Fibroblast of the aortic adventitia (primary cell): ENCODE measurements at regions not wholly inside any gene's neighbourhood (a gene's known extent, or its start where the extent isn't known, plus 50 kb on each side); places are given as distances from the start of the nearest gene placed in this dataset.

Experiments
- DNase-seq: peaks from one replicate; pipeline ENCODE4 v3.0.0-alpha.2; 2010; ENCODE audit warnings: low read depth
- H3K4me3 ChIP-seq: 2 replicates; pipeline ENCODE4 v1.5.1; 2011; ENCODE audit warnings: low read depth, mild to moderate bottlenecking, control low read depth, low read length, moderate library complexity
- TF ChIP-seq, protein P1 (sequence below): IDR thresholded peaks from 2 replicates; pipeline ENCODE4 v1.5.1; 2011; ENCODE audit warnings: mild to moderate bottlenecking, low read length, control low read depth, inconsistent platforms; ENCODE audit not compliant: insufficient read depth

DNA sequence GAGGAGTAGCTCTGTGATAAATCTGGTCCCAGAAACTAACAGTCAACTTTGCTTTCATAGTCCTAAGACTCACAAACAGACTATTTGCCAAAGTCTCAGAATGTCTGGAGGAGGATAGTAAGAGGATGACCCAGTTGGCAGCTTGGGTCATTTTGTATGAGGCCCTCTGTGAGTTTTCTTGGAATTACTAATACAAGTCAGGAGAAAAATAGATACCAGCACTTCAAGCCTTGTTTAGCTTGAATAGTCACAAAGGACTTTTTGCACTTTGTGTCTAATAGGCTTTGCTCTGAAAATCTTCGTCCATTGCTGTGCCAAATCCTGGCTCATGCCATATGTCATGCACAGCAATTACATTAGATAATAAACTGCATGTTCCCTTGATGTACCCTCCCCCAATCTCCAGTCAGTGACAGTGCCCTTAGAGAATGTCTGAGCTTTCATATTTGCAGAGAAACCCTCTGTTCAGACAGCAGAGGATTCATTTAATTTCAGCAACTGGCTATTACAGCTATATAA, 612.8 kb downstream of the CSNK1G3 start:
- TF ChIP-seq, protein P1, sequence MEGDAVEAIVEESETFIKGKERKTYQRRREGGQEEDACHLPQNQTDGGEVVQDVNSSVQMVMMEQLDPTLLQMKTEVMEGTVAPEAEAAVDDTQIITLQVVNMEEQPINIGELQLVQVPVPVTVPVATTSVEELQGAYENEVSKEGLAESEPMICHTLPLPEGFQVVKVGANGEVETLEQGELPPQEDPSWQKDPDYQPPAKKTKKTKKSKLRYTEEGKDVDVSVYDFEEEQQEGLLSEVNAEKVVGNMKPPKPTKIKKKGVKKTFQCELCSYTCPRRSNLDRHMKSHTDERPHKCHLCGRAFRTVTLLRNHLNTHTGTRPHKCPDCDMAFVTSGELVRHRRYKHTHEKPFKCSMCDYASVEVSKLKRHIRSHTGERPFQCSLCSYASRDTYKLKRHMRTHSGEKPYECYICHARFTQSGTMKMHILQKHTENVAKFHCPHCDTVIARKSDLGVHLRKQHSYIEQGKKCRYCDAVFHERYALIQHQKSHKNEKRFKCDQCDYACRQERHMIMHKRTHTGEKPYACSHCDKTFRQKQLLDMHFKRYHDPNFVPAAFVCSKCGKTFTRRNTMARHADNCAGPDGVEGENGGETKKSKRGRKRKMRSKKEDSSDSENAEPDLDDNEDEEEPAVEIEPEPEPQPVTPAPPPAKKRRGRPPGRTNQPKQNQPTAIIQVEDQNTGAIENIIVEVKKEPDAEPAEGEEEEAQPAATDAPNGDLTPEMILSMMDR, result no peak
- no peak for DNase-seq
- no peak overlapping the region for H3K4me3 ChIP-seq

DNA sequence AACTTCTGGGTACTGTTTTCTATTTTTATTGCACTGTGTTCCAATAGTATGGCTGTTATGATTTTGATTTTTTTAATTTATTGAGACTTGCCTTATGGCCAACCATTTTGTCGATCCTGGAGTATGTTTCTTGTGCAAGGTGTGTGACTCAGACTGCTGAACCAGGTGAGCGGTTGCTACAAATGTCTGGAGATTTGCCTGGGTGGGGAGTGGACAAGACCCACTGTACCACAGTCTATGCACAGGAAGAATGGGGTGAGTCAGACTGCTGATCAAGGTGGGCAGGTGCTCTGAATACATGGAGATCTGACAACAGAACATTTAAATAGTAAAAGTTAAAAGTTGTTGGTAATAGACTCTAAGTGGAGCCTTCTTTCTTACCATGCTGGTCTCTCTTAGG, 609.2 kb downstream of the CSNK1G3 start:
- TF ChIP-seq, protein P1, result no peak
- DNase-seq, result no peak
- no peak overlapping the region for H3K4me3 ChIP-seq

DNA sequence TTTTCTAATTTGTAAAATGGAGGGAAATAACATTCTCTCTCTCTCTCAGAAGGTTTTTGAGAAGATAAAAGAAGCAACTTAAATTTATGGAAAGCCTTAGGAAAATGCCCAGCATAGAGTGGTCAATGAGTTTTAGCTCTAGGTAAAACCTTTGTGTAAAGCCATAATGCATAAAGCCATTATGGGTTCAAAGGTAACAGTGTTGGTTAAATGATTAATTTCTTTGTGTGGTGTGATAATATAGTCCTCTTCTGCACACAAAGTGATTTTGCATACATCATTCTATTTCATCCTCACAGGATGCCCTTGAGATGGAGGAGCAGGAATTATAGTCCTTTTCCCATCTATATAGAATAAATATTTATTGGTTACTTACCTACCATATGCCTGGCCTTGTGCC, 602.9 kb downstream of the CSNK1G3 start:
- no peak for DNase-seq
- TF ChIP-seq, protein P1, result no peak

DNA sequence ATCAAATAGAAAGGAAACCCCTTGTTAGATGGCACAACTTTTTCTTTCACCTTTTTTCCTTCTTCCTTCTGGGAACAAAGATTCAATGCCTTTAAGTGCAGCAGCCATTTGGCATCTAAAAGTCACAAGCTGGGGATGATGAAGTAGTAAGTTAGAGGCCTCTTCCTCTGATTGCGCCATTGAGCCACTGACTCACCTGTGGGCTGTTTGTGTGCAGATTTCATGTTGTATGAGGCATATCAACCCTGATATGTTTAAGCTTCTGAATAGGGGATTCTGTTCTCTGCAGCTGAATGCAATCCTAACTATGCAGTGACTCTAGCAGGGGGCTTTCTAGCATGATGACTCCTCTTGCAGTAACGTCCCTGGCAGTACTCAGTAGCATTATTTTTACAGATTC, 599.9 kb downstream of the CSNK1G3 start:
- TF ChIP-seq, protein P1, result no peak
- H3K4me3 ChIP-seq, result no peak overlapping the region
- no peak for DNase-seq

More for the DNA sequence above, 602.9 kb downstream of the CSNK1G3 start:
- no peak overlapping the region for H3K4me3 ChIP-seq

DNA sequence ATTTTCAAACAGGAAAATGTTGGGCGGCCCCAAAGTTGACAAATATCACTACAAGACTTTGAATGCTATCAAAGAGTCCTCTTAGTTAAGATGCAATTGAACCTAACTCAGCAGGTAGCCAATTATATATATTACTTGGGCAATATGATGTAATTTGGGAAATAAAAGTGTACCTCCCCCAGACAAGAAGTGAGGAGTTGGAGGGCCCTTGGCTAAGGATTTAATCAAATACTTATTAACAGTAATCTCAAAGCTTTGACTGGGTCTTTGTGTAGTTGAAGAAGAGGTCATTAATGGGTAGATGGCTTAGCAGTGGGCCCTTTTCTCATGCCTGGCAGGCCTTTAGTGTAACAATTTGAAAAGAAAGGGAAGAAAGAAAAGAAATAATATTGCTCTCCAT, 599.0 kb downstream of the CSNK1G3 start:
- TF ChIP-seq, protein P1, result no peak
- no peak overlapping the region for H3K4me3 ChIP-seq
- DNase-seq, result no peak

DNA sequence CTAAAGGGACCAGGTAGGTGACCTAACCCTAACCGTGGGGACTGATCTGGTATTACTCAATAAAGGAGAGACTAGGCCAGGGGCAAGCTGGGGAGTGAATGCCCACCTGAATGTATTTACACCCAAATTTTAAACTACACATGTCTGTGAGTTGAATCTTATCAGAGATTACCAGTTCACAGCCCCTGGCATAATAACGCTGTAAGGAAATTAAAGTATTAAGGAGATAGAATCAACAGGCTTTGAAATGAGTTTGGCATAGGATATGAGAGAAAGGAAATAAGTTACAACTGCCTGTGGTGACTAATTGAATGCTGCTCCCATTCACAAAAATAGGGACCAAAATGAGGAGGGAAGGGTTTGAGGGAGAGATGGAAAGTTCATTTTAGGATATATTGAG, 593.3 kb downstream of the CSNK1G3 start:
- DNase-seq, result no peak
- H3K4me3 ChIP-seq, result no peak overlapping the region
- TF ChIP-seq, protein P1, result no peak

DNA sequence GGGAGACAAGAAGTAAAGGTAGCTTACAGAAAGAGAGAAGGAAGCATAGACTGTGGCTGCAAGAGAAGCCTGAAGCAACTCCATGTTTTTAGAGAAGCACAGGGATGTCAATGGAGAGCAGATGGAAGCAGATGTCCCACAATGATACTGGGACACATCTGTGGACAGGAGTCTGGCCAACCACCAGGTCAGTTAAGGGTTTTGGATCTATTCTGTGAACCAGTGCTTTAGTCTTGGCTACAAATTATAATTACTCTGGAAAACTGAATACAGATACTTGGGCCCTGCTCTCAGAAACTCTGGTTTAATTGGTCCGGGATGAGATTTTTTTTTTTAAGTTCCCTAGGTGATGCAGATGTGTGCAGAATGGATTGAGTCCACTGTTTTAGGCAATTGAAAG, 592.8 kb downstream of the CSNK1G3 start:
- TF ChIP-seq, protein P1, result no peak
- DNase-seq, result no peak
- no peak overlapping the region for H3K4me3 ChIP-seq
